Liver (tissue), 7 donors: ENCODE measurements at regions not wholly inside any gene's neighbourhood (a gene's known extent, or its start where the extent isn't known, plus 50 kb on each side); places are given as distances from the start of the nearest gene placed in this dataset.

ENCODE experiments used
- DNase-seq: peaks from one replicate; pipeline ENCODE4 v3.0.0-alpha.2; 2017; ENCODE audit warnings: low spot score
- H3K27ac ChIP-seq, 2 donors: one replicate each; pipeline ENCODE4 v1.7.0; 2013; ENCODE audit warnings: inconsistent platforms in 2 of 2, low read length in 2 of 2, control low read depth in 1 of 2, low read depth in 1 of 2, mild to moderate bottlenecking in 1 of 2
- H3K27me3 ChIP-seq, 4 donors: one replicate each; pipeline versions ENCODE4 v1.6.1 to v1.7.0; 2013; ENCODE audit warnings: low read length in 3 of 4, inconsistent platforms in 1 of 4, mild to moderate bottlenecking in 1 of 4, moderate library complexity in 1 of 4; ENCODE audit not compliant: control insufficient read depth in 4 of 4, insufficient read depth in 4 of 4
- H3K36me3 ChIP-seq, 4 donors: one replicate each; pipeline versions ENCODE4 v1.6.1 to v1.7.0; 2013; ENCODE audit warnings: low read length in 3 of 4, mild to moderate bottlenecking in 3 of 4, low read depth in 1 of 4, moderate library complexity in 1 of 4; ENCODE audit not compliant: control insufficient read depth in 4 of 4, insufficient read depth in 3 of 4
- H3K4me1 ChIP-seq, 4 donors: one replicate each; pipeline versions ENCODE4 v1.6.1 to v1.7.0; 2013; ENCODE audit warnings: low read length in 3 of 4, mild to moderate bottlenecking in 3 of 4, moderate library complexity in 1 of 4; ENCODE audit not compliant: control insufficient read depth in 4 of 4, insufficient read depth in 4 of 4
- H3K4me3 ChIP-seq, 3 donors: one replicate each; pipeline versions ENCODE4 v1.6.1 to v1.7.0; 2013; ENCODE audit warnings: low read length in 3 of 3, control low read depth in 1 of 3, low read depth in 1 of 3, mild to moderate bottlenecking in 1 of 3
- H3K9ac ChIP-seq, 2 donors: one replicate each; pipeline ENCODE4 v1.7.0; 2013; ENCODE audit warnings: low read length in 2 of 2, mild to moderate bottlenecking in 2 of 2, moderate library complexity in 2 of 2, control low read depth in 1 of 2, low read depth in 1 of 2
- H3K9me3 ChIP-seq, 4 donors: one replicate each; pipeline versions ENCODE4 v1.6.1 to v1.7.0; 2013; ENCODE audit warnings: low read length in 3 of 4; ENCODE audit not compliant: control insufficient read depth in 4 of 4
- EGR1 ChIP-seq, 2 donors: IDR thresholded peaks; 2 replicates each; pipeline ENCODE4 v1.6.1; 2016 to 2018; ENCODE audit warnings: antibody characterized with exemption in 2 of 2, low read depth in 2 of 2
- FOXA1 ChIP-seq: IDR thresholded peaks from 2 replicates; pipeline ENCODE4 v1.6.1; 2016; ENCODE audit warnings: antibody characterized with exemption
- FOXA2 ChIP-seq: IDR thresholded peaks from 2 replicates; pipeline ENCODE4 v1.6.1; 2016; ENCODE audit warnings: antibody characterized with exemption
- GABPA ChIP-seq, 2 donors: IDR thresholded peaks in 1 of 2; conservative IDR thresholded peaks in 1 of 2; 2 replicates each; pipeline ENCODE4 v1.6.1; 2016; ENCODE audit warnings: antibody characterized with exemption in 2 of 2, mild to moderate bottlenecking in 1 of 2, moderate library complexity in 1 of 2
- HNF4A ChIP-seq, 2 donors: conservative IDR thresholded peaks; 2 replicates each; pipeline ENCODE4 v1.6.1; 2016; ENCODE audit warnings: antibody characterized with exemption in 2 of 2, mild to moderate bottlenecking in 2 of 2
- HNF4G ChIP-seq: IDR thresholded peaks from 2 replicates; pipeline ENCODE4 v1.6.1; 2016; ENCODE audit warnings: antibody characterized with exemption
- JUND ChIP-seq, 2 donors: IDR thresholded peaks; 2 replicates each; pipeline ENCODE4 v1.6.1; 2016; ENCODE audit warnings: antibody characterized with exemption in 2 of 2
- NR2F2 ChIP-seq: IDR thresholded peaks from 2 replicates; pipeline ENCODE4 v1.6.1; 2016; ENCODE audit warnings: antibody characterized with exemption
- RAD21 ChIP-seq, 2 donors: IDR thresholded peaks; 2 replicates each; pipeline ENCODE4 v1.6.1; 2016; ENCODE audit warnings: antibody characterized with exemption in 2 of 2, mild to moderate bottlenecking in 2 of 2
- RXRA ChIP-seq, 2 donors: IDR thresholded peaks; 2 replicates each; pipeline ENCODE4 v1.6.1; 2017 to 2018; ENCODE audit warnings: antibody characterized with exemption in 2 of 2, mild to moderate bottlenecking in 1 of 2
- SP1 ChIP-seq: IDR thresholded peaks from 2 replicates; pipeline ENCODE4 v1.6.1; 2018; ENCODE audit warnings: antibody characterized with exemption, mild to moderate bottlenecking
- TAF1 ChIP-seq: conservative IDR thresholded peaks from 2 replicates; pipeline ENCODE4 v1.6.1; 2016; ENCODE audit warnings: antibody characterized with exemption, mild to moderate bottlenecking
- YY1 ChIP-seq: IDR thresholded peaks from 2 replicates; pipeline ENCODE4 v1.6.1; 2016; ENCODE audit warnings: antibody characterized with exemption, mild to moderate bottlenecking
- ZBTB33 ChIP-seq: IDR thresholded peaks from 2 replicates; pipeline ENCODE4 v1.6.1; 2016; ENCODE audit warnings: antibody characterized with exemption
- TF ChIP-seq, protein P1 (sequence below): IDR thresholded peaks from 2 replicates; pipeline ENCODE4 v1.6.1; 2016; ENCODE audit warnings: antibody characterized with exemption
- TF ChIP-seq, protein P2 (sequence below): IDR thresholded peaks from 2 replicates; pipeline ENCODE4 v1.6.1; 2016; ENCODE audit warnings: antibody characterized with exemption
- TF ChIP-seq, protein P3 (sequence below): IDR thresholded peaks from 2 replicates; pipeline ENCODE4 v1.6.1; 2016; ENCODE audit warnings: antibody characterized with exemption, mild to moderate bottlenecking
- TF ChIP-seq, protein P4 (sequence below): fragments of 150-350 bp; IDR thresholded peaks from 2 replicates; pipeline ENCODE4 v1.5.1; 2017; ENCODE audit warnings: improper control_type of control experiment, low read depth, low read length; ENCODE audit not compliant: missing input control
- donor health status: healthy.
- donor health status: healthy.
- donor health status: healthy.
- donor health status: healthy.

DNA sequence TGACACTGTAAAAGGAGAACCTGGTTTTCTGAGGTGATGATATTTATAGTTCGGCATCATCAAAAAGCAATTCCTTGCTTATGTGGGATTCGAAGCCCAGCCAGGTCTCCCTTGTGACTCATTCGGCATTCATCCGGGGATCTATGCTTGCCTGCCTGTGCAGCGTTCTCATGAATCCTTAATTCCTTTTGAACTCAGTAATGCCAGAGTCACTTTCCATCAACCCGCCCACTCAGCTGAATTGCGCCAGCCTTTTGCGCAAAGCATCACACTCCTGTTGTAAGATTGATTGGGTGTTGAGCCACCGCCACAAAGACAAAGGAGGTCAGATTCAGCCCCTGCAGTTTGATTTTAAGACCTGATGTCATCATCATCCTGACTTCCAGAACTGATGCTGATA, 128.6 kb downstream of the SLC17A6 start (continued):
- TF ChIP-seq ZBTB33 = no peak

- no peaks in the 10 kb centered on the region for H3K27me3 ChIP-seq
- no peak for DNase-seq
- H3K9me3 ChIP-seq = no peaks in the 10 kb centered on the region
- no peaks in the 10 kb centered on the region for H3K36me3 ChIP-seq
- no peaks in the 10 kb centered on the region for H3K4me1 ChIP-seq
- H3K27ac ChIP-seq = no peak overlapping the region
- TF ChIP-seq HNF4G = no peak
- no peak for TF ChIP-seq ZBTB33
- no peak for TF ChIP-seq YY1
- no peak for TF ChIP-seq JUND (IDR thresholded peaks at IDR 0.05)
- no peak for TF ChIP-seq RAD21 (IDR thresholded peaks at IDR 0.05)
- TF ChIP-seq FOXA1 = no peak
- no peak for TF ChIP-seq HNF4A (conservative IDR thresholded peaks at IDR 0.05)
- TF ChIP-seq, protein P1, sequence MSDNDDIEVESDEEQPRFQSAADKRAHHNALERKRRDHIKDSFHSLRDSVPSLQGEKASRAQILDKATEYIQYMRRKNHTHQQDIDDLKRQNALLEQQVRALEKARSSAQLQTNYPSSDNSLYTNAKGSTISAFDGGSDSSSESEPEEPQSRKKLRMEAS = no peak
- TF ChIP-seq, protein P2, sequence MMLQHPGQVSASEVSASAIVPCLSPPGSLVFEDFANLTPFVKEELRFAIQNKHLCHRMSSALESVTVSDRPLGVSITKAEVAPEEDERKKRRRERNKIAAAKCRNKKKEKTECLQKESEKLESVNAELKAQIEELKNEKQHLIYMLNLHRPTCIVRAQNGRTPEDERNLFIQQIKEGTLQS = no peak
- no peak for TF ChIP-seq FOXA2
- TF ChIP-seq EGR1 (IDR thresholded peaks at IDR 0.05; ENCODE audit: low read depth in 2 of 2) = no peak
- TF ChIP-seq GABPA (IDR thresholded peaks at IDR 0.05 in 1 of 2, conservative IDR thresholded peaks at IDR 0.05 in 1 of 2) = no peak
- TF ChIP-seq, protein P3, sequence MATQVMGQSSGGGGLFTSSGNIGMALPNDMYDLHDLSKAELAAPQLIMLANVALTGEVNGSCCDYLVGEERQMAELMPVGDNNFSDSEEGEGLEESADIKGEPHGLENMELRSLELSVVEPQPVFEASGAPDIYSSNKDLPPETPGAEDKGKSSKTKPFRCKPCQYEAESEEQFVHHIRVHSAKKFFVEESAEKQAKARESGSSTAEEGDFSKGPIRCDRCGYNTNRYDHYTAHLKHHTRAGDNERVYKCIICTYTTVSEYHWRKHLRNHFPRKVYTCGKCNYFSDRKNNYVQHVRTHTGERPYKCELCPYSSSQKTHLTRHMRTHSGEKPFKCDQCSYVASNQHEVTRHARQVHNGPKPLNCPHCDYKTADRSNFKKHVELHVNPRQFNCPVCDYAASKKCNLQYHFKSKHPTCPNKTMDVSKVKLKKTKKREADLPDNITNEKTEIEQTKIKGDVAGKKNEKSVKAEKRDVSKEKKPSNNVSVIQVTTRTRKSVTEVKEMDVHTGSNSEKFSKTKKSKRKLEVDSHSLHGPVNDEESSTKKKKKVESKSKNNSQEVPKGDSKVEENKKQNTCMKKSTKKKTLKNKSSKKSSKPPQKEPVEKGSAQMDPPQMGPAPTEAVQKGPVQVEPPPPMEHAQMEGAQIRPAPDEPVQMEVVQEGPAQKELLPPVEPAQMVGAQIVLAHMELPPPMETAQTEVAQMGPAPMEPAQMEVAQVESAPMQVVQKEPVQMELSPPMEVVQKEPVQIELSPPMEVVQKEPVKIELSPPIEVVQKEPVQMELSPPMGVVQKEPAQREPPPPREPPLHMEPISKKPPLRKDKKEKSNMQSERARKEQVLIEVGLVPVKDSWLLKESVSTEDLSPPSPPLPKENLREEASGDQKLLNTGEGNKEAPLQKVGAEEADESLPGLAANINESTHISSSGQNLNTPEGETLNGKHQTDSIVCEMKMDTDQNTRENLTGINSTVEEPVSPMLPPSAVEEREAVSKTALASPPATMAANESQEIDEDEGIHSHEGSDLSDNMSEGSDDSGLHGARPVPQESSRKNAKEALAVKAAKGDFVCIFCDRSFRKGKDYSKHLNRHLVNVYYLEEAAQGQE = no peak
- TF ChIP-seq RXRA (IDR thresholded peaks at IDR 0.05) = no peak
- TF ChIP-seq, protein P4, sequence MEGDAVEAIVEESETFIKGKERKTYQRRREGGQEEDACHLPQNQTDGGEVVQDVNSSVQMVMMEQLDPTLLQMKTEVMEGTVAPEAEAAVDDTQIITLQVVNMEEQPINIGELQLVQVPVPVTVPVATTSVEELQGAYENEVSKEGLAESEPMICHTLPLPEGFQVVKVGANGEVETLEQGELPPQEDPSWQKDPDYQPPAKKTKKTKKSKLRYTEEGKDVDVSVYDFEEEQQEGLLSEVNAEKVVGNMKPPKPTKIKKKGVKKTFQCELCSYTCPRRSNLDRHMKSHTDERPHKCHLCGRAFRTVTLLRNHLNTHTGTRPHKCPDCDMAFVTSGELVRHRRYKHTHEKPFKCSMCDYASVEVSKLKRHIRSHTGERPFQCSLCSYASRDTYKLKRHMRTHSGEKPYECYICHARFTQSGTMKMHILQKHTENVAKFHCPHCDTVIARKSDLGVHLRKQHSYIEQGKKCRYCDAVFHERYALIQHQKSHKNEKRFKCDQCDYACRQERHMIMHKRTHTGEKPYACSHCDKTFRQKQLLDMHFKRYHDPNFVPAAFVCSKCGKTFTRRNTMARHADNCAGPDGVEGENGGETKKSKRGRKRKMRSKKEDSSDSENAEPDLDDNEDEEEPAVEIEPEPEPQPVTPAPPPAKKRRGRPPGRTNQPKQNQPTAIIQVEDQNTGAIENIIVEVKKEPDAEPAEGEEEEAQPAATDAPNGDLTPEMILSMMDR = no peak
- no peak for TF ChIP-seq TAF1
- TF ChIP-seq NR2F2 = no peak
- TF ChIP-seq SP1 = no peak
- H3K9ac ChIP-seq = no peak overlapping the region
- H3K4me3 ChIP-seq = no peak overlapping the region
Measured at GRCh38 chr11:22466351-22466750, 128.2 kb downstream of the SLC17A6 start.
